Activated CD8-positive, alpha-beta memory T cell treated with anti-CD3 and anti-CD28 coated beads for 48 hours (primary cell): ENCODE measurements at regions not wholly inside any gene's neighbourhood (a gene's known extent, or its start where the extent isn't known, plus 50 kb on each side); places are given as distances from the start of the nearest gene placed in this dataset.
"Not testable (repeated sequence)": the region's sequence is repeated elsewhere in the genome, so short reads cannot be mapped to it uniquely, and the experiment has no call there.

Experiments
- DNase-seq, 3 experiments: peaks; one replicate each; pipeline ENCODE4 v3.0.0-alpha.2; 2020; ENCODE audit warnings: low read depth in 2 of 3, low spot score in 2 of 3

- DNase-seq = no peak
Measured at GRCh38 chr6:153984811-153985210, 54.2 kb upstream of the OPRM1 start.

GRCh38 chr6:153980171-153980570 is 58.9 kb upstream of the OPRM1 start:
- DNase-seq = no peak

- not testable (repeated sequence) for DNase-seq
Measured at GRCh38 chr6:153978911-153979548, 60.0 kb upstream of the OPRM1 start.

DNA sequence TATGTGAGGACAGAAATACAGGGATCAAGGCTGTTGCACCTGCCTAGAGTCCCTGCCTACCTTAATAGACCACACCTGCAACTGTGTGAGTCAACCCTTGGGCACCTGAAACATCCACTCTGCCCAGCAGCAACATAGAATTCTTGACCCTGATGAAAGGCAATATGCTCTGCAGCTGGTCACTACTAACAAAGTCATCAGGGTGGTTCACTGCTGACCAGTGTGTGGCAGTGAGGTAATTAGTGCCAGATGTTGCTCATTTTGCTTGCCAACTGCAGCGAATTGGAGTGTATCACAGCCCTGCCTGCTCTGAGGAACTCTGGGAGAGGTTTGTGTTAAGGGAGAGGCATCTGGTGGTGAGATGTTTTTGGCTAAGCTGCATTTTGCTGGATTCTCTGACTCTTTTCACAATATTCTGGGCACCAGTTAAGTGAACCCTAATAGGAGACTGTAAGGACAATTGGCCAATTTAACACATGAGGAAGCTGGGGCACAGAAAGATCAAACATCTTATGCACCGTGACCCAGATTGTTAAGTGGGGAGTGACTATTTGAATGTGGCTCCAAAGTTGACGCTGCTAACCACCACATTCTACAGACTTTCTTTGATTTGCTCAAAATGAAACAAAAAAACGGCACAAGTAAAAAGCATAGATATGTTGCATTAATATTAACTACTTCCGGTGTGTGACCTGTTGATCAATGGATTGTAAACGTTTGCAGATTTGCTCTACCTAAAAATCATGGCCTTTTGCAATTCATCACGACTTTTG is 61.9 kb upstream of the OPRM1 start:
- no peak for DNase-seq

DNA sequence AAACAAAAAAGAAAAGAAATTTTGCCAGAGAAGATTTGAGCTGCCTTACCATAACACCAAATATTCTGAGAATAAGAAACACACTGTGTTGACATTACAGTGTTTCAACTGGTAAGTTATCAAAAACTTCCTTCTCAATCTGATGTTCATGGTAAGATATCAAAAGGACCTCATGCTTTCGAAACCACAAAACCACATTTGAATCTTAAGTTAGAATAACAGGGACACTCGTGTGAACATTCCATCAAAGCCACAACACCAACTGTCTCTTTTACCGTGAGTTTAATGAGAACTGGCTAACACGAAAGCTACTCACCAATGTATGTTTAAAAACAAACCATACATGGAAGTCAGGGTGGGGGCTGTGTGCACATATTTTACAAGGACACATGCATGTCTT is 73.0 kb upstream of the OPRM1 start:
- no peak for DNase-seq

GRCh38 chr6:153963352-153963751 is 75.7 kb upstream of the OPRM1 start:
- no peak for DNase-seq

DNA sequence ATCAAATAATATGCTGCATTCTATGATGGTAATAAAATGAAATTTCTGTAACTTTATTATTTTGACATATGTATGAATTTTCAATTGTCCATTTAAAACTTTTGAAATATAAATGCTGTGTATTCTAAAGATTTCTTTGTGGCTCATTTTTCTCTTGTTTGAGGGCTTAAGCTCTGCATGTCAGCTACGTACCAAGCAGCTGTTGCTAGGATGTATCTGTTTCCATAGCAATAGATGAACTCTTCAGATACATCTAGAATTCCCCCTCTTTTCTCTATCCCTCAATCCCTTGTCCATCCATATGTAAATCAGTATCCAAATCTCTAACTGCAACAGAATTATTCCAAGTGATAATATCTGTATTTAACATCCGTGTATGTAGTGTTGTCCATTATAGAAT is 76.5 kb upstream of the OPRM1 start:
- DNase-seq = no peak

DNA sequence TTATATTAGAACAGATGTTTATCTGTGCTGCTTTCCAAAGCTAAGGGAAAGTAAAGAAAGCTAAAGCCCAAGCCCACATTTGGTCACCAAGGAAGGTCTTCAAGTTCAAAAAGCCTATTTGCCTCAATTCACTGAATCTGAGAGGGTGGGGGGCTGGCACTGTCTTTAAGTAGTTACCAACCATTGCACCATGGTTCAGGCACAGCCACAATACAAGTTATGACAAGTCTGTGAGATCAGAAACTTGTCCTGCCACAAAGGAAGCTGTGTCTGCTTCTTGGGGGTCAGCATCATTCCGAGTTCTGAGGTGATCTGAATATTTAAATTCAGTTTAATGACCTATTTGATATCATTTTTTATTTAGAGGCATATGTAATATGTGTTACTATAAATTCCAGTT is 78.3 kb upstream of the OPRM1 start:
- no peak for DNase-seq

DNA sequence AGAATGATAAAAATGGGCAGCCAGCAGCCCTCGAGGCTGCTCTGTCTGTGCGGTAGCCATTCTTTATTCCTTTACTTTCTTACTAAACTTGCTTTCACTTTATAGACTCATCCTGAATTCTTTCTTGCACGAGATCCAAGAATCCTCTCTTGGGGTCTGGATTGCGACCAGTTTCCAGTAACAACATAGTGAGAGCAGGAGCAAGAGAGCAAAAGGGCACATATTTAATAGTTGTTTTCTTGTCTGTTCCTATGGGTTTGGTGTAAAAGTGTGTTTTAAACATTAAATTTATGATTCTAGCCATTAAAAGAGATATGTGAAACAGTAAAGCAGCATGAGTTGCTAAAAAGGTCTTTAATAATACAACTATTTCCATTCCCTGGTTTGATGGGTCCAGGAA is 78.8 kb upstream of the OPRM1 start:
- no peak for DNase-seq

DNA sequence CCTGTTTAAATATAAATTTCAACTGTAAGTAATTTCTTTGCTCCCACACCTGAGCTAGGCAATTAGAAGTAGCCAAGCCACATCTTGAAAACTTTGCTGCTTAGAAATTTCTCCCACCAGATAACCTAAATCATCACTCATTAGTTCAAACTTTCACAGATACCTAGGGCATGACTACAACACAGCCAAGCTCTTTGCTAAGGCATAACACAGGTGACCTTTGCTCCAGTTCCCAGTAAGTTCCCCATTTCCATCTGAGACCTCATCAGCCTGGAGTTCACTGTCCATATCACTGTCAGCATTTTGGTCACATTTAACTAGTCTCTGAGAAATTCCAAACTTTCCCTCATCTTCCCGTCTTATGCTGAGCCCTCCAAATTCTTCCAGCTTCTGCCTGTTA is 79.8 kb upstream of the OPRM1 start:
- DNase-seq = no peak

GRCh38 chr6:153958860-153959259 is 80.2 kb upstream of the OPRM1 start:
- no peak for DNase-seq

- no peak for DNase-seq
Measured at GRCh38 chr6:153957394-153957793, 81.6 kb upstream of the OPRM1 start.

- DNase-seq = no peak
Measured at GRCh38 chr6:153956808-153957207, 82.2 kb upstream of the OPRM1 start.

DNA sequence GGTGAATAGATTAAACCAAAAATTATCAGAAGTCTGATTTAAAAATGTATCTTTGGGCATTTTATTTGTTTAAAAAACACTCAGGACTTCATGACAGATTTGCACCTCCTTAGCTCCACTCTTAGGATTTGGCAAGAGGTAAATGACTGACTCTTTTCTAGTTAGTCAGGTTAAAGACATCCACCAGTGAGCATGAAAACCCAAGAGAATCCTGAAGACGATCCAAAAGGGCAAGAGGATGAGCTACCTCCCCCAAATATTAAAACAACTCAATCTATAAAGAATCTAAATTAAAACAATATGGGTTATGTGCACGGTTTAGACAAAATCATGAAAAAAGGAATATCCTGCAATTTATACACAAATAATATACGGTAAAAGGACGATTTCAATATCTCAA is 89.4 kb upstream of the OPRM1 start:
- no peak for DNase-seq

DNA sequence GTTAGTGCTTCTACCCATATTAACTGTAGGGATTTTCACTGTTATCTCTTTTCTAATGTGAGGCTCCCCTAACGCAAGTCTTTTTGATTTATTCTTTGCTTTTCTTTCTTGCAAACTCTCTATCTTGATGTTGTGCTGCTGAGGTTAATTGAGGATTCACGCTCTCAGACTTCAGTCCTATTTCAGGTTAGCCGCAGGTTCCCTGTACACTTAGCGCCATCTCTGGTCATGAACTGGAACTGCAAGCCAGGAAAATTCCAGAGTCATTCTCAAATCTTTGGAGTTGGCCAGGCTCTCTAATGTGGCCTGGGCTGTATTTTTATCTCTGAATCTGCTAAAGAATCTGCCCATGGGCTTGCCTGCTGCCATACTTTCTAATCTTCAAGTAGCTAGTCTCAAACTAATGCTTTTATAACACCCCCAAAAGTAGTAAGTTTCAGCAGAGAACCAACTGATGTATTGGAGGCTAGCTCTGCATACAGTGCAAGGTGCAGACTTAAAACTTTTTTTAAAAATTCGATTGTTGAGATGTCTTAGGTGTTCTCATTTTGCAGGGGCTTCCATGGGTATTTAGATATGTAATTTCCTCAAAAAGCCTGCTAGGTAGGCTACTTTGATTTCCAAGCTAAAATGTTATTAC is 91.1 kb upstream of the OPRM1 start:
- DNase-seq = no peak

- no peak for DNase-seq
Measured at GRCh38 chr6:153944201-153944600, 94.8 kb upstream of the OPRM1 start.

- DNase-seq = no peak
Measured at GRCh38 chr6:153942361-153942760, 96.7 kb upstream of the OPRM1 start.

GRCh38 chr6:153941768-153942167 is 97.3 kb upstream of the OPRM1 start:
- DNase-seq = no peak

- DNase-seq = no peak
Measured at GRCh38 chr6:153938876-153939275, 100.2 kb upstream of the OPRM1 start.

- DNase-seq = no peak
Measured at GRCh38 chr6:153931431-153931830, 107.6 kb upstream of the OPRM1 start.

GRCh38 chr6:153927867-153928266 is 111.2 kb upstream of the OPRM1 start:
- no peak for DNase-seq

DNA sequence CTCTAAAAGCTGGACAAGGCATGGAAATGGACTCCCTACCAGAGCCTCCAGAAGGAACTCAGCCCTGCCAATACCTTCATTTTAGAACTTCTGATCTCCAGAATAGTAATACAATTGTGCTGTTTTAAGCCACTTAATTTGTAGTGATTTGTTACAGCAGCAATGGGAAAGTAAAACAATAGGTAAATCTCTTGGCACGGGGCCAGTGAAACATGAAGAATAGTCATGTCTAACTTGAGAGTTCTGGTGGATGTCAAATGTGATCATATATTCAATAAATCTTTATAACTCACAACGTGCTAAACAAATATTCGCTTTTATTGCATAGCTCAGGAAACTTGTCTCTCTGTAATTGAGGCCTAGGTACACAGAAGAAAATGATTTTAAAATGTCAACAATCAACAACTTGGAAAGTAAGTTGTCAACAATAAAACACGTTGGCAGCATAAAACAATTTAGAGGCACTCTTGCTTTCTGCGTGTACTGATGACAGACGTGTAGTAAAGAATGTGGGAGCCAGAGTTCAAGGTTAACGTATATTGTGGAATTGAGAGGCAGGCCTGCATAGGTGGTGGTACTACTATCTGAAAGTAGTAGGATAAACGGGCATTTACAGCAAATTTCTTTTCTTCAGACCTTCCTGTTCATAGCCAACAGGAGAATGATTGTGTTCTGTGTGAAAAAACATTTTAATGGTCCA is 140.5 kb upstream of the OPRM1 start:
- no peak for DNase-seq
